Liver (tissue), 8 donors: ENCODE measurements at regions not wholly inside any gene's neighbourhood (a gene's known extent, or its start where the extent isn't known, plus 50 kb on each side); places are given as distances from the start of the nearest gene placed in this dataset.

Experiments used
- DNase-seq: peaks from one replicate; pipeline ENCODE4 v3.0.0-alpha.2; 2017; ENCODE audit warnings: low spot score
- H3K27ac ChIP-seq, 2 donors: one replicate each; pipeline ENCODE4 v1.7.0; 2013; ENCODE audit warnings: inconsistent platforms in 2 of 2, low read length in 2 of 2, control low read depth in 1 of 2, low read depth in 1 of 2, mild to moderate bottlenecking in 1 of 2
- H3K27me3 ChIP-seq, 4 donors: one replicate each; pipeline versions ENCODE4 v1.6.1 to v1.7.0; 2013; ENCODE audit warnings: low read length in 3 of 4, inconsistent platforms in 1 of 4, mild to moderate bottlenecking in 1 of 4, moderate library complexity in 1 of 4; ENCODE audit not compliant: control insufficient read depth in 4 of 4, insufficient read depth in 4 of 4
- H3K36me3 ChIP-seq, 4 donors: one replicate each; pipeline versions ENCODE4 v1.6.1 to v1.7.0; 2013; ENCODE audit warnings: low read length in 3 of 4, mild to moderate bottlenecking in 3 of 4, low read depth in 1 of 4, moderate library complexity in 1 of 4; ENCODE audit not compliant: control insufficient read depth in 4 of 4, insufficient read depth in 3 of 4
- H3K4me1 ChIP-seq, 4 donors: one replicate each; pipeline versions ENCODE4 v1.6.1 to v1.7.0; 2013; ENCODE audit warnings: low read length in 3 of 4, mild to moderate bottlenecking in 3 of 4, moderate library complexity in 1 of 4; ENCODE audit not compliant: control insufficient read depth in 4 of 4, insufficient read depth in 4 of 4
- H3K4me3 ChIP-seq, 3 donors: one replicate each; pipeline versions ENCODE4 v1.6.1 to v1.7.0; 2013; ENCODE audit warnings: low read length in 3 of 3, control low read depth in 1 of 3, low read depth in 1 of 3, mild to moderate bottlenecking in 1 of 3
- H3K9ac ChIP-seq, 2 donors: one replicate each; pipeline ENCODE4 v1.7.0; 2013; ENCODE audit warnings: low read length in 2 of 2, mild to moderate bottlenecking in 2 of 2, moderate library complexity in 2 of 2, control low read depth in 1 of 2, low read depth in 1 of 2
- H3K9me3 ChIP-seq, 4 donors: one replicate each; pipeline versions ENCODE4 v1.6.1 to v1.7.0; 2013; ENCODE audit warnings: low read length in 3 of 4; ENCODE audit not compliant: control insufficient read depth in 4 of 4
- CTCF ChIP-seq: fragments of 150-350 bp; IDR thresholded peaks from 2 replicates; pipeline ENCODE4 v1.5.1; 2017; ENCODE audit warnings: improper control_type of control experiment, low read depth, low read length; ENCODE audit not compliant: missing input control
- EGR1 ChIP-seq, 2 donors: IDR thresholded peaks; 2 replicates each; pipeline ENCODE4 v1.6.1; 2016 to 2018; ENCODE audit warnings: antibody characterized with exemption in 2 of 2, low read depth in 2 of 2
- FOXA1 ChIP-seq: IDR thresholded peaks from 2 replicates; pipeline ENCODE4 v1.6.1; 2016; ENCODE audit warnings: antibody characterized with exemption
- FOXA2 ChIP-seq: IDR thresholded peaks from 2 replicates; pipeline ENCODE4 v1.6.1; 2016; ENCODE audit warnings: antibody characterized with exemption
- GABPA ChIP-seq, 2 donors: IDR thresholded peaks in 1 of 2; conservative IDR thresholded peaks in 1 of 2; 2 replicates each; pipeline ENCODE4 v1.6.1; 2016; ENCODE audit warnings: antibody characterized with exemption in 2 of 2, mild to moderate bottlenecking in 1 of 2, moderate library complexity in 1 of 2
- HNF4G ChIP-seq: IDR thresholded peaks from 2 replicates; pipeline ENCODE4 v1.6.1; 2016; ENCODE audit warnings: antibody characterized with exemption
- JUND ChIP-seq, 2 donors: IDR thresholded peaks; 2 replicates each; pipeline ENCODE4 v1.6.1; 2016; ENCODE audit warnings: antibody characterized with exemption in 2 of 2
- NR2F2 ChIP-seq: IDR thresholded peaks from 2 replicates; pipeline ENCODE4 v1.6.1; 2016; ENCODE audit warnings: antibody characterized with exemption
- RAD21 ChIP-seq, 2 donors: IDR thresholded peaks; 2 replicates each; pipeline ENCODE4 v1.6.1; 2016; ENCODE audit warnings: antibody characterized with exemption in 2 of 2, mild to moderate bottlenecking in 2 of 2
- REST ChIP-seq: IDR thresholded peaks from 2 replicates; pipeline ENCODE4 v1.6.1; 2016; ENCODE audit warnings: antibody characterized with exemption, mild to moderate bottlenecking
- RXRA ChIP-seq, 2 donors: IDR thresholded peaks; 2 replicates each; pipeline ENCODE4 v1.6.1; 2017 to 2018; ENCODE audit warnings: antibody characterized with exemption in 2 of 2, mild to moderate bottlenecking in 1 of 2
- SP1 ChIP-seq: IDR thresholded peaks from 2 replicates; pipeline ENCODE4 v1.6.1; 2018; ENCODE audit warnings: antibody characterized with exemption, mild to moderate bottlenecking
- TAF1 ChIP-seq: conservative IDR thresholded peaks from 2 replicates; pipeline ENCODE4 v1.6.1; 2016; ENCODE audit warnings: antibody characterized with exemption, mild to moderate bottlenecking
- YY1 ChIP-seq: IDR thresholded peaks from 2 replicates; pipeline ENCODE4 v1.6.1; 2016; ENCODE audit warnings: antibody characterized with exemption, mild to moderate bottlenecking
- ZBTB33 ChIP-seq: IDR thresholded peaks from 2 replicates; pipeline ENCODE4 v1.6.1; 2016; ENCODE audit warnings: antibody characterized with exemption
- WGBS: extraction: QIAGEN DNeasy Blood & Tissue Kit; methylation state at CpG from one replicate; pipeline ENCODE4 v1.1.7; 2013; 5-methylcytosine and 5-hydroxymethylcytosine counted together
- TF ChIP-seq, protein P1 (sequence below): IDR thresholded peaks from 2 replicates; pipeline ENCODE4 v1.6.1; 2016; ENCODE audit warnings: antibody characterized with exemption
- TF ChIP-seq, protein P2 (sequence below): IDR thresholded peaks from 2 replicates; pipeline ENCODE4 v1.6.1; 2016; ENCODE audit warnings: antibody characterized with exemption
- donor health status: healthy.
- donor health status: healthy.
- donor health status: healthy.
- donor health status: healthy.
- donor health status: healthy.

GRCh38 chr12:112599871-112600270, 181.1 kb downstream of the PTPN11 start (continued):
- TF ChIP-seq YY1 (peak; percentile 64), SP1 (peak; percentile 90), TAF1 (no peak), FOXA2 (peak; percentile 52), JUND (IDR thresholded peaks at IDR 0.05) (peak; percentile 89 to 95), EGR1 (IDR thresholded peaks at IDR 0.05; ENCODE audit: low read depth in 2 of 2) (peak; percentile 45 to 83)

- no peak for DNase-seq
- Histone ChIP-seq H3K27ac (no peak overlapping the region), H3K9me3 (no peaks in the 10 kb centered on the region), H3K27me3 (no peaks in the 10 kb centered on the region), H3K4me1 (peaks cover 2 to 9% (median 7%) of the 10 kb centered on the region in 4 donors), H3K9ac (no peak overlapping the region), H3K4me3 (no peak overlapping the region), H3K36me3 (no peaks in the 10 kb centered on the region)
- 47% methylated on average over 3 of the region's 3 CpGs for WGBS
- TF ChIP-seq, protein P1, sequence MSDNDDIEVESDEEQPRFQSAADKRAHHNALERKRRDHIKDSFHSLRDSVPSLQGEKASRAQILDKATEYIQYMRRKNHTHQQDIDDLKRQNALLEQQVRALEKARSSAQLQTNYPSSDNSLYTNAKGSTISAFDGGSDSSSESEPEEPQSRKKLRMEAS, result no peak
- no peak for TF ChIP-seq HNF4G
- no peak for TF ChIP-seq ZBTB33
- no peak for TF ChIP-seq FOXA2
- TF ChIP-seq, protein P2, sequence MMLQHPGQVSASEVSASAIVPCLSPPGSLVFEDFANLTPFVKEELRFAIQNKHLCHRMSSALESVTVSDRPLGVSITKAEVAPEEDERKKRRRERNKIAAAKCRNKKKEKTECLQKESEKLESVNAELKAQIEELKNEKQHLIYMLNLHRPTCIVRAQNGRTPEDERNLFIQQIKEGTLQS, result no peak
- TF ChIP-seq CTCF, result no peak
- no peak for TF ChIP-seq JUND (IDR thresholded peaks at IDR 0.05)
- no peak for TF ChIP-seq YY1
- no peak for TF ChIP-seq GABPA (IDR thresholded peaks at IDR 0.05 in 1 of 2, conservative IDR thresholded peaks at IDR 0.05 in 1 of 2)
- no peak for TF ChIP-seq SP1
- TF ChIP-seq EGR1 (IDR thresholded peaks at IDR 0.05; ENCODE audit: low read depth in 2 of 2), result no peak
- TF ChIP-seq TAF1, result no peak
- TF ChIP-seq RAD21 (IDR thresholded peaks at IDR 0.05), result no peak
- TF ChIP-seq FOXA1, result no peak
- TF ChIP-seq NR2F2, result no peak
- no peak for TF ChIP-seq REST
- TF ChIP-seq RXRA (IDR thresholded peaks at IDR 0.05), result no peak
Observed at GRCh38 chr12:112602150-112602549, 183.4 kb downstream of the PTPN11 start.
